WI38 (cell line): ENCODE measurements at regions not wholly inside any gene's neighbourhood (a gene's known extent, or its start where the extent isn't known, plus 50 kb on each side); places are given as distances from the start of the nearest gene placed in this dataset.

Source experiments
- H3K4me3 ChIP-seq: 2 replicates; pipeline ENCODE4 v1.5.1; 2011; ENCODE audit warnings: low read depth, mild to moderate bottlenecking, control low read depth, low read length
- CTCF ChIP-seq: IDR thresholded peaks from 2 replicates; pipeline ENCODE4 v1.5.1; 2012; ENCODE audit warnings: low read depth, mild to moderate bottlenecking, control low read depth, low read length

- no peak overlapping the region for H3K4me3 ChIP-seq
- TF ChIP-seq CTCF = no peak
Measured at GRCh38 chr7:136667584-136667983, 200.9 kb upstream of the CHRM2 start.

DNA sequence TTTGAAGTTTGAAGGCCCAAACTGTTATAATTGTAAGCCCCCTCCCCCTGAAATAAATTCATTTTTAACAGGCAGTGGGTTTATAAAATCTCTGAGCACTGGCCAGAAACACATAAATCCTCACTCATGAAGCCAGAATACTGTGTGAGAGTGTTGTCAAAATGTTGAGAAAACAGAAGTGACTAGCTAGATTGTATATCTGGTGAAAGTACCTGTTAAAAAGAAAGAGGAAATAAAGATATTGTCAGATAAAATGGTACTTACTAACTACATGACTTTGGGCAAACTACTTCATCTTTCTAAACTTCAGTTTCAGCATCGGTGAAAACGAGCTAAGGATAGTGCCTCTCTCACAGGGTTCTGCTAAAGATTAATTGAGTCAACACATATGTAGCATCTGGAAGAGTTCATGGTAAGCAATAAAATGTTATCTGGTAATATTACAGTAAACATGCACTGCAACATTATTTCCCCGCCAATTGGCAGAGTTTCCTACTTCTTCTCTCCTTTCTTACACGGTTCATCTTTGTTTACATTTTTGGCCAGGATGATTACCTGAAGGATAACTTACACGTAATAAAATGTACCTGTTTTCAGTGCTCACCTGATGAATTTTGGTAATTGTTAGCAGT is 202.5 kb upstream of the CHRM2 start:
- H3K4me3 ChIP-seq = no peak overlapping the region
- TF ChIP-seq CTCF = no peak

GRCh38 chr7:136664537-136664936 is 203.9 kb upstream of the CHRM2 start:
- H3K4me3 ChIP-seq = no peak overlapping the region

GRCh38 chr7:136657482-136657921 is 210.9 kb upstream of the CHRM2 start:
- no peak overlapping the region for H3K4me3 ChIP-seq

More at GRCh38 chr7:136664537-136664936, 203.9 kb upstream of the CHRM2 start:
- TF ChIP-seq CTCF = no peak

DNA sequence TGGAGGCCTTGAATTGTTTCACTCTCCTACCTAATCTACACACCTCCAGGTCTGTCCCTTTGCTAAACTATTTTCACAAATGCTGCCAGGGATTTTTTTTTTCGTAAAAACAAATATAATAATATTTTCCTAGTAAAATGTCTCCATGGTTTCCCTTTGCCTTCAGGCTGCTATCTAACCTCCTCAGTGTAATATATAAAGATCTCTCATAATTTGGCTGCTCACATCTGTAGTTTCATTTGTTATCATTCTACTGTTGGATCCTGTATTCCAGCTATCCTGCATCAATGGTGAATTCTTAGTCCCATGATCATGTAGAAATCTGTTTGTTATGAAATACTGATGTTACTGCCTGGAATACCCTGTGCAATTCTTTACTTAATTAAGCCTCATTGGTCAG is 211.9 kb upstream of the CHRM2 start:
- H3K4me3 ChIP-seq = no peak overlapping the region
- no peak for TF ChIP-seq CTCF

More at GRCh38 chr7:136657482-136657921, 210.9 kb upstream of the CHRM2 start:
- no peak for TF ChIP-seq CTCF

GRCh38 chr7:136655414-136655813 is 213.0 kb upstream of the CHRM2 start:
- TF ChIP-seq CTCF = no peak
- no peak overlapping the region for H3K4me3 ChIP-seq

GRCh38 chr7:136654406-136654805 is 214.0 kb upstream of the CHRM2 start:
- TF ChIP-seq CTCF = no peak
- no peak overlapping the region for H3K4me3 ChIP-seq
